H9 (cell line): ENCODE measurements at regions not wholly inside any gene's neighbourhood (a gene's known extent, or its start where the extent isn't known, plus 50 kb on each side); places are given as distances from the start of the nearest gene placed in this dataset.

Source experiments
- DNase-seq: peaks from one replicate; pipeline ENCODE4 v3.0.0-alpha.2; 2017
- H2AFZ ChIP-seq: one replicate; pipeline ENCODE4 v1.6.1; 2013; ENCODE audit warnings: mild to moderate bottlenecking, low read length, control low read depth, moderate library complexity
- H2AK5ac ChIP-seq: 2 replicates; pipeline ENCODE4 v1.6.1; 2013; ENCODE audit warnings: low read length, control low read depth, mixed read lengths; ENCODE audit not compliant: insufficient read length
- H2BK120ac ChIP-seq: one replicate; pipeline ENCODE4 v1.6.1; 2013; ENCODE audit warnings: low read depth, mild to moderate bottlenecking, low read length, control low read depth, inconsistent platforms; ENCODE audit not compliant: poor library complexity, severe bottlenecking
- H2BK12ac ChIP-seq: 2 replicates; pipeline ENCODE4 v1.6.1; 2013; ENCODE audit warnings: low read length, control low read depth, mixed read lengths, low read depth; ENCODE audit not compliant: insufficient read length
- H2BK15ac ChIP-seq: 2 replicates; pipeline ENCODE4 v1.6.1; 2013; ENCODE audit warnings: low read depth, low read length, control low read depth
- H2BK20ac ChIP-seq: one replicate; pipeline ENCODE4 v1.6.1; 2013; ENCODE audit warnings: low read depth, mild to moderate bottlenecking, low read length, control low read depth, inconsistent platforms; ENCODE audit not compliant: poor library complexity, severe bottlenecking
- H2BK5ac ChIP-seq: 2 replicates; pipeline ENCODE4 v1.6.1; 2013; ENCODE audit warnings: low read length, control low read depth, mixed read lengths; ENCODE audit not compliant: insufficient read length
- H3K14ac ChIP-seq: 2 replicates; pipeline ENCODE4 v1.6.1; 2013; ENCODE audit warnings: low read length, control low read depth; ENCODE audit not compliant: insufficient read depth
- H3K18ac ChIP-seq: 2 replicates; pipeline ENCODE4 v1.6.1; 2013; ENCODE audit warnings: low read depth, mild to moderate bottlenecking, mixed read lengths, low read length, control low read depth; ENCODE audit not compliant: insufficient read length
- H3K23ac ChIP-seq: 2 replicates; pipeline ENCODE4 v1.6.1; 2013; ENCODE audit warnings: low read length, control low read depth, mixed read lengths, low read depth; ENCODE audit not compliant: insufficient read length
- H3K23me2 ChIP-seq: 2 replicates; pipeline ENCODE4 v1.6.1; 2013; ENCODE audit warnings: low read depth, mild to moderate bottlenecking, mixed read lengths, low read length, control low read depth; ENCODE audit not compliant: insufficient read length, poor library complexity, severe bottlenecking
- H3K27ac ChIP-seq: 2 replicates; pipeline ENCODE4 v1.5.1; 2013; ENCODE audit warnings: low read length, control low read depth, mixed read lengths, low read depth; ENCODE audit not compliant: insufficient read length
- H3K27me3 ChIP-seq: 2 replicates; pipeline ENCODE4 v1.6.1; 2013; ENCODE audit warnings: low read length, control low read depth, inconsistent platforms; ENCODE audit not compliant: insufficient read depth
- H3K4ac ChIP-seq: 2 replicates; pipeline ENCODE4 v1.6.1; 2013; ENCODE audit warnings: low read depth, mild to moderate bottlenecking, control low read depth, inconsistent platforms, low read length, moderate library complexity
- H3K4me1 ChIP-seq: 2 replicates; pipeline ENCODE4 v1.6.1; 2013; ENCODE audit warnings: low read length, control low read depth, inconsistent platforms; ENCODE audit not compliant: insufficient read depth
- H3K4me2 ChIP-seq: 2 replicates; pipeline ENCODE4 v1.6.1; 2013; ENCODE audit warnings: low read length, control low read depth, mixed read lengths; ENCODE audit not compliant: insufficient read length, insufficient read depth
- H3K56ac ChIP-seq: 2 replicates; pipeline ENCODE4 v1.6.1; 2013; ENCODE audit warnings: low read depth, mild to moderate bottlenecking, mixed read lengths, low read length, control low read depth; ENCODE audit not compliant: insufficient read length
- H3K79me1 ChIP-seq: 2 replicates; pipeline ENCODE4 v1.6.1; 2013; ENCODE audit warnings: low read depth, mild to moderate bottlenecking, moderate library complexity, low read length, control low read depth, inconsistent platforms; ENCODE audit not compliant: insufficient read depth, poor library complexity, severe bottlenecking
- H3K79me2 ChIP-seq: 2 replicates; pipeline ENCODE4 v1.6.1; 2013; ENCODE audit warnings: low read length, control low read depth, inconsistent platforms; ENCODE audit not compliant: insufficient read depth
- H3K9ac ChIP-seq: 2 replicates; pipeline ENCODE4 v1.6.1; 2013; ENCODE audit warnings: low read length, control low read depth, mixed read lengths; ENCODE audit not compliant: insufficient read length; ENCODE audit errors: extremely low read depth
- H3K9me3 ChIP-seq: one replicate; pipeline ENCODE4 v1.6.1; 2013; ENCODE audit warnings: low read depth, low read length, inconsistent platforms; ENCODE audit not compliant: control insufficient read depth
- H3T11ph ChIP-seq: one replicate; pipeline ENCODE4 v1.6.1; 2013; ENCODE audit warnings: mild to moderate bottlenecking, low read length, control low read depth, inconsistent platforms
- H4K20me1 ChIP-seq: one replicate; pipeline ENCODE4 v1.6.1; 2013; ENCODE audit not compliant: control insufficient read depth, insufficient read length, insufficient read depth
- H4K5ac ChIP-seq: 2 replicates; pipeline ENCODE4 v1.6.1; 2013; ENCODE audit warnings: low read depth, mild to moderate bottlenecking, mixed read lengths, low read length, control low read depth; ENCODE audit not compliant: insufficient read length
- H4K8ac ChIP-seq: replicated peaks from 2 replicates; pipeline ENCODE4 v1.6.1; 2013; ENCODE audit warnings: low read length, control low read depth, mixed read lengths, low read depth; ENCODE audit not compliant: insufficient read length
- H4K91ac ChIP-seq: 2 replicates; pipeline ENCODE4 v1.6.1; 2013; ENCODE audit warnings: low read depth, mild to moderate bottlenecking, moderate library complexity, mixed read lengths, low read length, control low read depth; ENCODE audit not compliant: insufficient read length
- H3K27ac Mint-ChIP-seq, 3 experiments: 2 replicates in 2 of 3; 3 replicates in 1 of 3; pipeline ENCODE4 v1.8.0; 2020 to 2021; ENCODE audit warnings: mixed read lengths in 3 of 3, mild to moderate bottlenecking in 1 of 3, moderate library complexity in 1 of 3
- H3K27me3 Mint-ChIP-seq: 2 replicates; pipeline ENCODE4 v1.8.0; 2021; ENCODE audit warnings: low read depth, mild to moderate bottlenecking, moderate library complexity, mixed read lengths
- H3K36me3 Mint-ChIP-seq, 3 experiments: 2 replicates in 2 of 3; 3 replicates in 1 of 3; pipeline ENCODE4 v1.8.0; 2020 to 2021; ENCODE audit warnings: low read depth in 3 of 3, mixed read lengths in 3 of 3; ENCODE audit not compliant: insufficient read depth in 1 of 3
- H3K4me1 Mint-ChIP-seq, 2 experiments: 2 replicates each; pipeline ENCODE4 v1.8.0; 2020; ENCODE audit warnings: mixed read lengths in 2 of 2
- H3K4me3 Mint-ChIP-seq, 2 experiments: 2 replicates in 1 of 2; 3 replicates in 1 of 2; pipeline ENCODE4 v1.8.0; 2020 to 2021; ENCODE audit warnings: mild to moderate bottlenecking in 2 of 2, mixed read lengths in 2 of 2, moderate library complexity in 1 of 2
- H3K9me3 Mint-ChIP-seq, 2 experiments: 2 replicates in 1 of 2; 3 replicates in 1 of 2; pipeline ENCODE4 v1.8.0; 2020; ENCODE audit warnings: mild to moderate bottlenecking in 2 of 2, mixed read lengths in 2 of 2, moderate library complexity in 1 of 2
- CTCF ChIP-seq: fragments of 200-600 bp; sonication (generic); conservative IDR thresholded peaks from 3 replicates; pipeline ENCODE4 v1.8.0; 2021; ENCODE audit warnings: antibody characterized with exemption, mild to moderate bottlenecking
- WGBS: extraction: QIAGEN DNeasy Blood & Tissue Kit; methylation state at CpG from one replicate; pipeline ENCODE4 v1.1.7; 2013; ENCODE audit warnings: missing lambda C conversion rate, low lambda C conversion rate, mixed read lengths; ENCODE audit not compliant: insufficient read length; ENCODE audit errors: extremely low coverage; 5-methylcytosine and 5-hydroxymethylcytosine counted together

- Histone ChIP-seq H2BK5ac (no peak overlapping the region), H2AK5ac (no peak overlapping the region), H3K27me3 (no peaks in the 10 kb centered on the region), H3K14ac (no peak overlapping the region), H3K79me1 (no peaks in the 10 kb centered on the region), H4K5ac (no peak overlapping the region), H3K56ac (no peak overlapping the region), H3K9me3 (no peaks in the 10 kb centered on the region), H3K79me2 (no peaks in the 10 kb centered on the region), H2BK120ac (no peak overlapping the region), H3K4ac (no peak overlapping the region), H3T11ph (no peak overlapping the region), H2BK15ac (no peak overlapping the region), H3K4me1 (no peaks in the 10 kb centered on the region), H2AFZ (no peak overlapping the region), H4K91ac (no peak overlapping the region), H2BK12ac (no peak overlapping the region), H3K9ac (no peak overlapping the region), H3K18ac (no peak overlapping the region), H3K4me2 (no peak overlapping the region), H4K20me1 (no peaks in the 10 kb centered on the region), H3K27ac (no peak overlapping the region), H3K23ac (no peak overlapping the region), H4K8ac (no peak overlapping the region), H3K23me2 (no peaks in the 10 kb centered on the region), H2BK20ac (no peak overlapping the region)
- Mint-ChIP-seq H3K4me3 (no peak overlapping the region), H3K4me1 (peaks cover 18 to 26% of the 10 kb centered on the region in 2 experiments), H3K27ac (no peak overlapping the region; a peak in 1 of 7 replicates), H3K9me3 (peaks cover 3 to 4% of the 10 kb centered on the region in 2 experiments; a peak in 2 of 5 replicates), H3K36me3 (peaks cover 0 to 2% (median 2%) of the 10 kb centered on the region in 3 experiments; a peak in 1 of 7 replicates), H3K27me3 (no peaks in the 10 kb centered on the region)
- TF ChIP-seq CTCF: no peak
- no CpG with 5 or more reads among the region's 1 CpG for WGBS
- no peak for DNase-seq
Measured at GRCh38 chr3:178205740-178206139, 330.5 kb upstream of the KCNMB2 start.
